Stimulated activated CD4-positive, alpha-beta T cell treated with anti-CD3 and anti-CD28 coated beads, Interleukin-1b, Interleukin-23, amount 100 ng/mL, for 1 hour (primary cell): ENCODE measurements at regions not wholly inside any gene's neighbourhood (a gene's known extent, or its start where the extent isn't known, plus 50 kb on each side); places are given as distances from the start of the nearest gene placed in this dataset.
"Not testable (repeated sequence)": the region's sequence is repeated elsewhere in the genome, so short reads cannot be mapped to it uniquely, and the experiment has no call there.

ENCODE experiments used
- DNase-seq, 2 donors: peaks; one replicate each; pipeline ENCODE4 v3.0.0-alpha.2; 2020; ENCODE audit warnings: low read depth in 2 of 2

DNA sequence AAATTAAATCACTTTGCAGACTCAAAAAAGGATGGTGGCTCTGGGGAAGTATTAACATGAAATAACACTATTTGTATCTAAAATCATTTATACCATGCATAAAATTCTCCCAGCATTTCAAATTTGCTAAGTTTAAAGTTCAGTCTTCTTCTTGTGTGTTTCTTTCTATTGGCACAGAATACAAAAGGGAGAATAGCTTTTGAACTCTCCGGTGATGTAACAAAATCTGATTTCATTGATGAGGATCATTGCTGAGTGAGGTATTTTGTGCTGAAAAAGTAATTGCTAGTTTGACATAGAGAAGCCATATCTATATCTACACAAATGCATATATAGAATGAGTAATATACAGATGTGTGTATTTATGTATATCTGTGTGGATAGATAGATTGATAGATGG, 174.8 kb downstream of the LACC1 start:
- no peak for DNase-seq

DNA sequence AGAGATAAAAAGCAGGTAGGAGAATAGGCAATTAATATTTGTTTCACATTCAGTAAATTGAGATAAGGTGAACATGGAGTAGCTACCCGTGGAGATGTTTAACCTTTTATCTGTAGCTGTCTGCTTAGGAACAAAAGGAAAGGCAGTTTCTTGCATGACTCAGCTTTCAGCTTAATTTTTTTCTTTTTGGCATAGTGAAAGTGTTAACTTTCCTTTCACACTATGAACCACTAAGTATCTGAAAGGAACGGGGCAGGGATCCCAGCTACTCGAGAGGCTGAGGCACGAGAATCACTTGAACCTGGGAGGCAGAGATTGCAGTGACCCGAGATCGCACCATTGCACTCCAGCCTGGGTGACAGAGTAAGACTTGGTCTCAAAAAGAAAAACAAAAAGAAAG, 176.0 kb downstream of the LACC1 start:
- DNase-seq: not testable (repeated sequence)

DNA sequence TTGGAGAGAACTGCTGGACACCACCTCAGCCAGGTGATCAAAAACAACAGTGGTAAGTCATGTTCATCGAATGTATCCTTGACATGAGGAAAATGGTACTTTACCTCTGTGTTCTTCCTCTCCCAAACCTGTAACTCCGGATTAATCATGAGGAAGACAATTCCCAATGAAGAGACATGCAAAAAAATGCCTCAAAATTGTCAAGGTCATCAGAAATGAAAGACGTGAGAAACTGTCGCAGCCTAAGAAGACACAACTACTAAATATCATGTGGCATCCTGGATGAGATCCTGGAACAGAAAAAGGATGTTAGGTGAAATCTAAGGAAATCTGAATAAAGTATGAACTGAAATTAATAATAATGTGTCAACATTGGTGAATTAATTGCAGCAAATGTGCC, 178.4 kb downstream of the LACC1 start:
- DNase-seq: no peak

DNA sequence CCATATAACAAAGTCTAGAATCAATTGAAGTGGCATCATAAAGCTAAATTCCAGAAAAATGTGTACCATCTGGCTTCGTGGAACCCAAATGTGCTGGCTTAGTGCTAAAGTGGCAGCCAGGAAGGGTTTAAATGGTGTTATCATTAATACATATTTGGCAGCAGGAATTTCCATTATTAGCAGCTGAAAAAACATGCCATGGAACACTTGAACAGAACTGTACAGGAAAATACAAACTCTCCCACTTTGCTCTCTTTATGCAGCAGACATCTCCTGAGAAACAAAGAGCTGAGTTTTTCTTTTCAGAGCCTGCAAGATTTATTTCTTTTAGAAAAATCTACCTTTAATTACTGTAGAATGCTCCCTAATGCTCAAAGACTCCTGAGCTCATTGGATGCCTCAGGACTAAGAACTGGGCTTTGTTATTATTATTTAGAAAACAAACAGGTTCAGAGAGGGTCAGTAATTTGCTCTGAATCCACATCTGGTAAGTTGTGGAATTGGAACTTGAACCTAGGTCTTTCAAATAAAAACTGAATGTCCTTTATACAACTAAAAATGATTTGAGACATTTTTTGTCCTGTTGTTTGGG, 179.0 kb downstream of the LACC1 start:
- no peak for DNase-seq

DNA sequence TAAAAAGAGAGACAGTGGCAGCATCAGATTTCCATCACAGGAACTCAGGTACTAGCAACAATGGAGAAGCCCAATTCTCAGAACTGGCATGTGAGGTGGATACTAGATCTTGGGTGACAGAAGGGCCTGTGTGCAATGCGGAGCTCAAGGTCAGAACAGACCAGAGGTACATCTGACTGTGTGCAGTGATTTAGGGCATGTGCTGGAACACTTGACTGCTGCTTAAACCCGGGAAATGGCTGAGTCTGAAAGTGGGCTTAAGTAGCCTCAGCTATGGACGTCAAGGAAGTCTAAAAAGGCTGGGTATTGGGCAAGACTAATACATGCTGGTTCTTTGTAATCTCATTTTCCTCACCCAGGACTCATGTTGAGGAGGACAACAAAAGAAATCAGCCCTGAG, 182.2 kb downstream of the LACC1 start:
- no peak for DNase-seq

DNA sequence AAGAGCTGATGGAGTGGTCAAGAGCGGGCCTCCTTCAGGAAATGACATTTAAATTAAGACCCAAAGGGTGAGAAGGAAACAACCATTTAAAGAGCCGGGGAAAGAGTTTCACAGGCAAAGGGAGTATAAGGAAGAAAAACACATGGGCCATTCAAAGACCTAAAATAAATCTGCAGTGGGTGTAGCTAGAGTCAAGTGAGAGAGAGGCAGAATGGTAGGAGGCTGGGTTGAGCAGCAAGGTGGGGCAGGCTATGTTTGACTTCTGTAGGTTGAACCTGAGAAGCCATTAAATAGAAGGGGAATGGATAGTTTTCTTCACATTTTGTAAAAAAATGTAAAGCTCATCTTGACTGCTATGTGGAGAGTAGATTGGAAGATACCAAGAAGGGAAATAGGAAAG, 183.8 kb downstream of the LACC1 start:
- no peak for DNase-seq

DNA sequence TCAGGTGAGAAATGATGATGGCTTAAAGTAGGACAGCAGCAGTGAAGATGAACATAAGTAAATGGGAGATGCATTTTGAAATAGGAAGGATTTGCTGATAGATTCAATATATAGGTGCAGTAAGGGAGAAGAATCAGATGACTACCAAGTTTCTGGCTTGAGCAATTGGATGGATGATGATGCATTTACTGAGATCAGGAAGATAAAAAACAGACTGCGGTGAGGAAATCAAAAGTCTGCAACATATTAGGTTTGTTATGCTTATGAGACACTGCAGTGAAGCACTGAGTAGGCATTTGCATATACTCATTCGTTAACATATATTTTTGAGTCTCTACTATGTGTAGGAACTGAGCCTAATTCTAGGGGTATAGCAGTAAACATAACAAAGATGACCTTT, 184.2 kb downstream of the LACC1 start:
- no peak for DNase-seq

DNA sequence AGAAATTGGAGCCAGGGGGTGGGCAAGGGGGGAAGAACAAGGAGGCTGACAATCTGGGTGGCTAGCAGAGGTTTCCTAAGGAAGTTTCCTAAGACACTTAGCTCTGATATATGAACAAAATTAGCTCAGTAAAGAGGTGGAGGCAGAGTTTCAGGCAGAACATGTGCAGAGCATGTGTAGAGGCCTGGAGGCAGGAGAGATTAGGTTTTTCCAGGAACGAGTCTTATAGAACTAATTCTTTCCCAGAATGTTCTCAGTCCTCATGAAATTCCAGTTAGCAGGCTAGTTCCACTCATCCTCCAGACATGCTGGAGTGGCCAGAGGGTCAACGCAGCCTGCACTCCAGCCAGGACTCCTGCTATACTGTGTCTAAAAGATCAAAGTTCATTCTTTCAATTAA, 184.7 kb downstream of the LACC1 start:
- no peak for DNase-seq

DNA sequence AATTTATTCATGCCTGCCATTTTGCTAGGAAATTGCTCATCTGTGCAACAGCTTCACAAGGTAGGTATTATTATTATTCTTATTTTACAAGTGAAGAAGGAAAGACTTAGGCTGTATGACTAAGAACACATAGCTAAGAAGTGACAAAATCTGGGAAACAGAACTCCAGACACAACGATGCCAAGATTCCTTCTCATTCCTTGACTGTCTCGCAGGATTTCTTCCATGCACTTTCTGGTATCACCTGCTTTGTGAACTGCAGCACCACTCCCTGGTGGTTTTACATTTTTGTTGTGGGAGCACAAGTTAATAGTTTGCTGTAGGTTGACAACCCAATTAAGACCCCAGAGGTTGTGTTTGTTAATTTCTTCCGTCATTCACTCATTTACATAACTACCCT, 188.5 kb downstream of the LACC1 start:
- no peak for DNase-seq

DNA sequence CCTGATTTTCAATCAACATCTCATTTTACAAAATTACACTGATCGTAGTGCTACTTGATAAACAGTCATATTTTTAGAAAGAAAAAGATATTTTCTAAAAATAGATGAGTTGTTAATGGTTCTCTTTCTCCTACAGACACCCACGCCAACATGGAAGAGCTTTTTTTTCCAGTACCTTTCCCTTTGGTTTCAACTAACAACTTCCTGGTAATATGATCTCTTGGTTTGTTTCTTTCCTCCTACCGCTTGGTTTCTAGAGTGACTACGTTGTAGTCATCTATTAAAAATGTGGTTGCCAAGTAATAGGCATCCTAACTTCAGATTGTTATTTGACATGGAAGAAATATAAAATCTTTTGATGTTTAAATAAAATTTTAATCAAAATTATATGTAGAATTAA, 189.0 kb downstream of the LACC1 start:
- no peak for DNase-seq

DNA sequence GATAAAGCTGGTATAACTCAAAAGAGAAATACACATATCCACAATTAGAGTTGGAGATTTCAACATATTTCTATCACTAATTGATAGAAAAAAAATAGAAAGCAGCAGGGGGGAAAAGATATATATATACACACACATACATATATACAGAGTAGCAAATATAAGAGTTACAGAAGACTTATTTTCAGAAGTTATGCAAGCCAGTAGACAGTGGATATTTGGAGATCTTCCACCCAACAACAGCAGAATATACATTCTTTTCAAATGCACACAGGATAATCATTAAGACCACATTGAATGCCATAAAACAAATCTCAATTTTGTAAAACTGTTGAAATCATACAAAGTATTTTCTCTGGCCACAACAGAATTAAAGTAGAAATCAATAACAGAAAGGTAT, 192.8 kb downstream of the LACC1 start:
- DNase-seq: no peak

DNA sequence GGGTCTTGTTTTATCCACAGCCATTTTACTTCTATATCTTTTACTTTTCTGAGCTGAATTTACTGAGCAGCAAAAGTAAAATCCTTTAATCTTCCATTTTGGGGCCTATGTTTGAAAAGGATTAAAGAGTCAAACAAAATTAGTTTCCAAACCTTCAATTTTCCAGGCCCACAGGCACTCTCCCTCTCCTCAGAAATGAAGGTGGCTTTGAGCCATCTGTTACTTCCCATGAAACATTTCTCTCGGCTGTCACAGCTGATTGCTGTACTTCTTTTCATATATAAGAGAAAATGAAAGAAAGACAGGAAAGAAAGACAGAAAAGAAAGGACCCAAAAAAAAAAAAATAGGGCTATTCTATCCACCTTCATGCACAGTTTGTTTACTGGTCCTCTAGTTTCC, 194.9 kb downstream of the LACC1 start:
- no peak for DNase-seq

DNA sequence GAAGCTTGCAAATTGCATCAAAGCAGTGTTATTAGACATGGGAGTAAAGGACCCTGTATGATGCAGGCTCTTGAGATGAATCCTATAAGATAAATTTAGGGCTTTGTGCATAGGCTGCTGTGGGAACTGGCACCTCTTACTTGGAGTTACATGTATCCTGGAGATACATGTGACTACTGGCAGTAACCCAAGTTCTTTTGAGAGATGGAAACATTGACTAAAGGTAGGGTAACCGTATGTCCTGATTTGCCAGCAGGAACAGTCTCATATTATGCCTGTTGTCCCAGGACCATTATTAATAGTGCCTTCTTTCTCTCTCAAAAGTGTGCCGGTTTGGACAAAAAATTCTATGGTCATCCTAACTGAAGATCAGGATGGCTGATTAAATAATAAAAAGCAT, 195.4 kb downstream of the LACC1 start:
- DNase-seq: no peak

DNA sequence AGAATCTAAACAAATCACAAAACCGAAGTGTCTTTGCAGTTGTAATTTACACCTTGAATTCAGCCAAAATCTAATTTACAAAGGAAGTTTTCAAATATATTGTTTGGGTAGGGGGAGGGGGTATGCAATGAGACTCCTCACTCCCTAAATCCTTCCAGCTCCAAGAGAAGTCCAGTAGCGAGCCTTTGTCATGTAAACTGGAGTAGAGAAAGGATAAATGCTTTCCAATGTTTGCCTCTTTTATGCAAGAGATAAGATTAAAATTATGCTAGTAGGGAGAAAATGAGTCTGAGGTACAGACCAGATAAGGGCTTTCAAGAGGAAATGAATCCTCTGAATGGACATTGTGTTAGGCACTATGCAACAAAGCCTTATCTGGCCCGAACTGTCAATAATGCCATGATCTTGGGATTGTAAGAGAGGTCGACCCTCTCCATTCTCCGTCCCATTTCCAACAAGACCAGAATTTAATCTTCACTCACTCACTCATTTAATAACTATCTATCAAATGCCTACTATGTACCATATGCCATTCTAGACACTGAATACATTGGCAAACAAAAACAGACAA, 199.2 kb downstream of the LACC1 start:
- DNase-seq: no peak

DNA sequence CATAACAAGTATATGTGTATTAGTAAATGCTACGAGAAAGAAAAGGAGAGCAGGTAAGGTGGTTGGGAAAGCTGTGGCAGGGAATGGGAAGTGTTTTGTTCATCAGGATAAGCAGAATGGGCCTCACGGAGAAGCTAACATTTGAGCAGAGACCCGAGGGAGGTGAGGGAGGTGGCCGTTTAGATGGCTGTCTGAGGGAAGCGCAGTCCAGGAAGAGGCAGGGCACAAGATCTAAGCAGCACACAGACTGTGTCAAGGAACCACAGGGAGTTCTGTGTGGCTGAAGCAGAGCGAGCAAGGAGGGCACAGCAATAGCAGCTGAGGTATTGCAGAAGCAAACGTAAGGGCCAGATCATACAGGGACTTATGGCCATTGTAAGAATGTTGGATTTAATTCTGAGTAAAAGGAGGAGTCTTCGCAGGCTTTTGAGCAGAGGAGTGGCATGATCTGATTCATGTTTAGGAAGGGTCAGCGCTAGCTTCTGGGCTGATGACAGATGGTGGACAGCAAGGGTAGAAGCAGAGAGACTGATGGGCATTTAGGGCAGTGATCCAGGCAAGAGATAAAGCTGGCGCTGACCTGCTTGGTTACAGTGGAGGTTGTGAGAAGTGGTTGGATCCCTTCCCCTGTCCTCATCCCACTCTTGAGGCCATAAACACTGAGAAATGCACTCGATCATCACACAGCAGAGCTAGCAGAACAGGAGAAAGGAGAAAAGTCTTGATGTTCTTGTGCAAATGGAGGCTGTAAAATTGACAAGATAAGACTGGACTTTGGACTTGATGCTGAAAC, 199.9 kb downstream of the LACC1 start:
- DNase-seq: no peak

DNA sequence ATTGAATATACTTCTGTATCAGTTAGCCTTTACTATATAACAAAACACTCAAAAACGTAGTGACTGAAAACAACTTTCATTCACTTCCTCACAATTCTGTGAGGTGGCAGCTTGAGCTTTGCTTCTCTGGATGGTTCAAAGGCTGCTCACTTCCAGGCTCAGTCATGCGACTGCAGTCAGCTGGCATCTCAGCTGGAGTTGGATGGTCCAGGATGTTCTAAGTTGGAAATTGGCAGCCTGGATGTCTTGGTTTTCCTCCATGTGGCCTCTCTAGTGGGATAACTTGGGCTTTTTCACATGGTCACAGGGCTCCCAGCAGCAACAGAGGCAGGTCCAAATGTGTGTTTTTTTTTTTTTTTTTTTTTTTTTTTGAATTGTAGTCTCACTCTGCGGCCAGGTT, 204.4 kb downstream of the LACC1 start:
- DNase-seq: no peak

DNA sequence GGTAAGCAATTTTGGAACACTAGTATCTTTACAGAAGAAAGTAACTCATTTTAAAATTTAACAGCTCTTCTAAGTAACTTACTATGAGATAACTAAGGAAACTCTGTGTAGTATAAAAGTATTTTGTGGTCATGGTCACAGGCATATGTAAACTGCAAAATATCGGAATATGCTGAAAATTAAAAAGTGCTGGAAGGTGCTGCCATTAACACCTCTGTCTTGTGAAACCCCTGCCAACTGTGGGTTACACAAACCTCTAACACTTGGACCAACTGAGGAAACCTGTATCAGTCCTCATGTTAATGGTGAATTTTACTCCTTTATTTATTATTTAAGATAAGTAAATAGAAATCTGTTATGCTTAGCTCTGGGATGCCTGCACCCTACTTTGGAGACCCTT, 206.7 kb downstream of the LACC1 start:
- DNase-seq: no peak

DNA sequence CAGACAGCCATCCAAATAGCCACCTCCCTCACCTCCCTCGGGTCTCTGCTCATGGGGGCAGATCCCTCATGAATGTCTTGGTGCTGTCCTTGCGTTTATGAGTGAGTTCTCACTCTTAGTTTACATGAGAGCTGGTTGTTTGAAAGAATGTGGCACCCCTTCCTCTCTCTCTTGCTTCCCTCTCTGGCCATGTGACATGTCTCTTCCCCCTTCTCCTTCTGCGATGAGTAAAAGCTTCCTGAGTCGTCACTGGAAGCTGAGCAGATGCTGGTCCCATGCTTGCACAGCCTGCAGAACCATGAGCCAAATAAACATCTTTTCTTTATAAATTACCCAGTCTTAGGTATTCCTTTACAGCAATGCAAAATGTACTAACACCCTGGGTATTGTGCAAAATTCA, 208.7 kb downstream of the LACC1 start:
- DNase-seq: no peak

DNA sequence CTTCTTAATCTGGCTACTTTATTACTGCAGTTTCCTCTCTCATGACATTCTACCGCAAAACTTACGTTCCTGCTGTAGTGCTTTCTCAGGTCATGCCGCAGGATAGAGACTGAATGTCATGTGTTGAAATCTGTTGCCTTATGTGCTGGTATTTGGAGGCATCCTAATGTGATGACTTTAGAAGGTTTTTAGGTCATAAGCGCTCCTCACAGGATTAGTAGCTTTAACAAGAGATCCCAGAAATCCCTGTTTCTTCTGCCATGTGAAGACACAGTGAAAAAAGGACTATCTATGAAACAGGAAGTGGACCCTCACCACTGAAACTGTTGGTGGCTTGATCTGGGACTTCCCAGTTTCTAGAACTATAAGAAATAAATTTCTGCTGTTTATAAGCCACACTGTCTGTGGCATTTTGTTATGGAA, 209.3 kb downstream of the LACC1 start:
- DNase-seq: no peak

DNA sequence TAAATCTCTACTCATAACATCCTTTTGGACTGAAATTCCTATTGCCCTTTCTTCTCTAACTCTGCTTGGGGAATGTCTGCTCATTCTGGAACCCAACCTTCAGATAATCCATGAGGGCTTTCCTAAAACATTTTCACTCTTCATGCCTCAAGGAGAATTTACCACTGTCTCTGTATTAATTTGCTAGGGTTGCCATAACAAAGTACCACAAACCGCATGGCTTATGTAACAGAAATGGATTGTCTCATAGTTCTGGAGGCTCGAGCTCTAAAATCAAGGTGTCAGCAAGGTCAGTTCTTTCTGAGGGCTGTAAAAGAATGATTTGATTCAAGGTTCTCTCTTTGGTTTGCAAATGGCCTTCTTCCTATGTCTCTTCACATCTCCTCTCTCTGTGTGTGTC, 209.7 kb downstream of the LACC1 start:
- no peak for DNase-seq

DNA sequence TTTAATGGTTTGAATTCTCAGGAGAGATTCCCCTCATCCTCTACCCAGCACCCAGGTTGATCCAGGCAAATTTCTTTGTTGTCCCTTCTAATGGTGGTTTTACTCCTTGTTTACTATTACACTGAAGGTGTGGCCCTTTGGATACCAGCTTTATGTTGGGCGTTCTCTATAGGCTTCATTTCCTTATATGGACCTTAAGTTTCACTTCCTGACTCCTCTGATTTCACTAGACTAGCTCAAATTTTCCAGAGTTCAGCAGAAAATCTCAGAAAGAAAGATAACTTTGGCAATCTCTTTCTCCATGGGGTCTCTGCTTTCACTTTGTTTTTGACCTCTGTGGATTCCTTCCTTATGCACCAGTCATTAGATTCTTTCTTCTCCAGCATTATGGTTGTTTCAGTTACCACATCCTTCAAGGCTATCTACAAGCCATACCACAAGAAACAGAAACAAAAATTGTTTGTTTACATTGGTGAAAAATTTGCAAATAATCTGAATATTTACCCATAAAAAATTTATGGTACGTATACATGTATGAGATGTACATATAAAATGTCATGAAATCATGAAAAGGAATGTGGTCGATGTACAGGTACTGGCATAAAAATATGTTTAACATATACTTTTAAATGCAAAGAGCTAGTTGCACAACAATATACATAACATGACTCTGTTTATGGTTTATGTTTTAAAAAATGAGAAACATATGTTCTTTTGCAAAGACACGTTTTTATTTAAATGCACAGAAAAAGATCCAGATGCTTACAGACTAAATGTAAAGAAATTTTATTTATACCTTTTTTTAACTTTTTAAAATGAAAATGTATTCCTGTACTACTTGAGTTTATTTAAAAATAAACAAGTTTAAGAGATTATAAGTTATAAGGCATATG, 212.6 kb downstream of the LACC1 start:
- no peak for DNase-seq
